NCI-H446 (cell line): ENCODE measurements at regions not wholly inside any gene's neighbourhood (a gene's known extent, or its start where the extent isn't known, plus 50 kb on each side); places are given as distances from the start of the nearest gene placed in this dataset.
"Not testable (repeated sequence)": the region's sequence is repeated elsewhere in the genome, so short reads cannot be mapped to it uniquely, and the experiment has no call there.

ENCODE experiments used
- DNase-seq, 2 experiments: peaks; one replicate each; lab custom pipeline; 2025; lab: John Stamatoyannopoulos, UW

GRCh38 chr4:83780053-83780733 is 244.3 kb downstream of the GPAT3 start:
- no peak for DNase-seq

GRCh38 chr4:83779103-83780052 is 243.5 kb downstream of the GPAT3 start:
- DNase-seq: no peak

GRCh38 chr4:83772685-83773084 is 236.8 kb downstream of the GPAT3 start:
- peak; percentile 0 to 26 for DNase-seq

- DNase-seq: peak; percentile 1 to 18
Measured at GRCh38 chr4:83771113-83771705, 235.3 kb downstream of the GPAT3 start.

- no peak for DNase-seq
Measured at GRCh38 chr4:83768146-83768545, 232.2 kb downstream of the GPAT3 start.

GRCh38 chr4:83767067-83767466 is 231.2 kb downstream of the GPAT3 start:
- DNase-seq: no peak

GRCh38 chr4:83759611-83760010 is 223.7 kb downstream of the GPAT3 start:
- DNase-seq: no peak

- DNase-seq: no peak
Measured at GRCh38 chr4:83758285-83758684, 222.4 kb downstream of the GPAT3 start.

- no peak for DNase-seq
Measured at GRCh38 chr4:83757121-83757621, 221.3 kb downstream of the GPAT3 start.

GRCh38 chr4:83753260-83753659 is 217.4 kb downstream of the GPAT3 start:
- DNase-seq: no peak

- DNase-seq: no peak
Measured at GRCh38 chr4:83751336-83751949, 215.5 kb downstream of the GPAT3 start.

GRCh38 chr4:83748711-83749110 is 212.8 kb downstream of the GPAT3 start:
- no peak for DNase-seq

GRCh38 chr4:83738895-83739294 is 203.0 kb downstream of the GPAT3 start:
- no peak for DNase-seq

- no peak for DNase-seq
Measured at GRCh38 chr4:83734576-83734975, 198.7 kb downstream of the GPAT3 start.

- DNase-seq: no peak
Measured at GRCh38 chr4:83732114-83732635, 196.3 kb downstream of the GPAT3 start.

GRCh38 chr4:83731609-83732008 is 195.7 kb downstream of the GPAT3 start:
- DNase-seq: no peak

GRCh38 chr4:83730958-83731357 is 195.1 kb downstream of the GPAT3 start:
- DNase-seq: not testable (repeated sequence)

GRCh38 chr4:83728191-83728590 is 192.3 kb downstream of the GPAT3 start:
- no peak for DNase-seq

GRCh38 chr4:83725336-83726085 is 189.6 kb downstream of the GPAT3 start:
- no peak for DNase-seq

GRCh38 chr4:83724485-83725335 is 188.8 kb downstream of the GPAT3 start:
- no peak for DNase-seq
